ENCODE measurements at regions not wholly inside any gene's neighbourhood (a gene's known extent, or its start where the extent isn't known, plus 50 kb on each side); places are given as distances from the start of the nearest gene placed in this dataset.

GRCh38 chr1:213570487-213570886 lies 417.3 kb upstream of the PROX1 start:
- H3K9me3 ChIP-seq (ENCODE audit: low read depth), result peaks cover 5% of the 10 kb centered on the region
- H3K27ac ChIP-seq, result no peak overlapping the region
- no peak overlapping the region for H3K27ac Mint-ChIP-seq
- H3K27me3 Mint-ChIP-seq (ENCODE audit: insufficient read depth, low read depth), result peaks cover 4% of the 10 kb centered on the region
- H3K4me3 ChIP-seq, result no peak overlapping the region
- H3K4me2 ChIP-seq, result no peak overlapping the region
- no peaks in the 10 kb centered on the region for H3K27me3 ChIP-seq
- DNase-seq (ENCODE audit: low spot score), result no peak
- H3K9me3 Mint-ChIP-seq, result peaks cover 3% of the 10 kb centered on the region
- no peak overlapping the region for H3K4me3 Mint-ChIP-seq
- no peak for TF ChIP-seq EZH2 (IDR thresholded peaks at IDR 0.05)
- no peak for TF ChIP-seq EZH2phosphoT487 (IDR thresholded peaks at IDR 0.05)
- TF ChIP-seq, protein P1, sequence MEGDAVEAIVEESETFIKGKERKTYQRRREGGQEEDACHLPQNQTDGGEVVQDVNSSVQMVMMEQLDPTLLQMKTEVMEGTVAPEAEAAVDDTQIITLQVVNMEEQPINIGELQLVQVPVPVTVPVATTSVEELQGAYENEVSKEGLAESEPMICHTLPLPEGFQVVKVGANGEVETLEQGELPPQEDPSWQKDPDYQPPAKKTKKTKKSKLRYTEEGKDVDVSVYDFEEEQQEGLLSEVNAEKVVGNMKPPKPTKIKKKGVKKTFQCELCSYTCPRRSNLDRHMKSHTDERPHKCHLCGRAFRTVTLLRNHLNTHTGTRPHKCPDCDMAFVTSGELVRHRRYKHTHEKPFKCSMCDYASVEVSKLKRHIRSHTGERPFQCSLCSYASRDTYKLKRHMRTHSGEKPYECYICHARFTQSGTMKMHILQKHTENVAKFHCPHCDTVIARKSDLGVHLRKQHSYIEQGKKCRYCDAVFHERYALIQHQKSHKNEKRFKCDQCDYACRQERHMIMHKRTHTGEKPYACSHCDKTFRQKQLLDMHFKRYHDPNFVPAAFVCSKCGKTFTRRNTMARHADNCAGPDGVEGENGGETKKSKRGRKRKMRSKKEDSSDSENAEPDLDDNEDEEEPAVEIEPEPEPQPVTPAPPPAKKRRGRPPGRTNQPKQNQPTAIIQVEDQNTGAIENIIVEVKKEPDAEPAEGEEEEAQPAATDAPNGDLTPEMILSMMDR (IDR thresholded peaks at IDR 0.05), result no peak
- H3K4me1 ChIP-seq, result no peaks in the 10 kb centered on the region
- no peaks in the 10 kb centered on the region for H4K20me1 ChIP-seq (ENCODE audit: low read depth)
- H3K36me3 Mint-ChIP-seq, result no peaks in the 10 kb centered on the region
- peaks cover 4% of the 10 kb centered on the region for H3K4me1 Mint-ChIP-seq
- no peaks in the 10 kb centered on the region for H3K36me3 ChIP-seq
- H3K79me2 ChIP-seq (ENCODE audit: low read depth), result no peaks in the 10 kb centered on the region
- H3K9ac ChIP-seq, result no peak overlapping the region
- H3F3A ChIP-seq (ENCODE audit: low read depth), result no peaks in the 10 kb centered on the region
- no peak overlapping the region for H2AFZ ChIP-seq (replicated peaks)

DNA sequence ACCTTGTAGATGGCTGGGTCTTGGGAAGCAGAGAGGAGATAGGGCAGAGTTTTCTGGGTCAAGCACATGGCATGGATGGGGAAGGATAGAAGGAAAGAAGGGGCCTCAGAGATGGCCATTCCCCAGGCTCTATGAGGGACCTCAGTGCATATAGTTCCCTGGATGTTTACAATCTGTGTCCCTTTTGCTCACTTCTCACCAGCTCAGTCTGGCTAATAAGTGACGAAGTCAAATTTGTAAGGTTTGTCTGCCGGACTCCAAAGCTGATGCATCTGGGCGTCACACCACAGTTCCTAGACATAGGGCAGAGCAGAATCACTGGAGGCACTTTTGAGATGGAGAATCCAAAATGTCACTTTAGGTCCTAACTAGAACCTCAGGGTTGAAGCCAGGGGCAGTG lies 416.4 kb upstream of the PROX1 start:
- no peak overlapping the region for H3K27ac ChIP-seq
- no peaks in the 10 kb centered on the region for H3K36me3 Mint-ChIP-seq
- H3K79me2 ChIP-seq (ENCODE audit: low read depth), result no peaks in the 10 kb centered on the region
- no peaks in the 10 kb centered on the region for H4K20me1 ChIP-seq (ENCODE audit: low read depth)
- peaks cover 2% of the 10 kb centered on the region for H3K9me3 Mint-ChIP-seq
- no peak overlapping the region for H3K4me3 ChIP-seq
- peaks cover 5% of the 10 kb centered on the region for H3K9me3 ChIP-seq (ENCODE audit: low read depth)
- DNase-seq (ENCODE audit: low spot score), result no peak
- no peak overlapping the region for H2AFZ ChIP-seq (replicated peaks)
- no peaks in the 10 kb centered on the region for H3K4me1 ChIP-seq
- no peaks in the 10 kb centered on the region for H3K27me3 ChIP-seq
- H3K27ac Mint-ChIP-seq, result no peak overlapping the region
- TF ChIP-seq EZH2phosphoT487 (IDR thresholded peaks at IDR 0.05) (no peak), EZH2 (IDR thresholded peaks at IDR 0.05) (no peak)
- TF ChIP-seq, protein P1 (IDR thresholded peaks at IDR 0.05), result no peak
- H3K27me3 Mint-ChIP-seq (ENCODE audit: insufficient read depth, low read depth), result peaks cover 4% of the 10 kb centered on the region
- no peak overlapping the region for H3K4me3 Mint-ChIP-seq
- no peaks in the 10 kb centered on the region for H3F3A ChIP-seq (ENCODE audit: low read depth)
- H3K4me2 ChIP-seq, result no peak overlapping the region
- peaks cover 4% of the 10 kb centered on the region for H3K4me1 Mint-ChIP-seq
- H3K9ac ChIP-seq, result no peak overlapping the region
- H3K36me3 ChIP-seq, result no peaks in the 10 kb centered on the region

DNA sequence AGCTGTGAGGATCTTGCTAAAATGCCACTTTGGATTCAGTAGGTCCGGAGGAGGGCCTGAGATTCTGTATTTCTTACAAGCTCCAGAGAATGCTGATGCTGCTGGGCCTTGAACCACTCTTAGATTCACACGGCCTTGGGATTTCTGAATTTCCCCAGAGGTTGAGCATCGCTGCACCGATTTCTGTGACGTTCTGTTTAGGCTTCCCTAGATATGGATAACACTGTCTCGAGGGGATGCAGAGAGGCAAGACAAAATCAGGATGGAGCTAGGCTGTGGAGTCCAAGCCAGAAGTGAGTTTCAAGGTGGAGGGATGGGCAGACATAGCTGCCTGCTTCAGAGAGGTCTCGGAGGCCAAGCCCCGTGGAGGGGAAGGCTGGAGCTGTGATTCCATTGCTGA lies 415.9 kb upstream of the PROX1 start:
- Histone ChIP-seq H3K9me3 (ENCODE audit: low read depth) (peaks cover under 1% of the 10 kb centered on the region), H4K20me1 (ENCODE audit: low read depth) (no peaks in the 10 kb centered on the region), H3K36me3 (no peaks in the 10 kb centered on the region), H3K27me3 (no peaks in the 10 kb centered on the region), H3K4me2 (no peak overlapping the region), H3F3A (ENCODE audit: low read depth) (no peaks in the 10 kb centered on the region), H3K4me1 (no peaks in the 10 kb centered on the region), H2AFZ (replicated peaks) (no peak overlapping the region), H3K79me2 (ENCODE audit: low read depth) (no peaks in the 10 kb centered on the region), H3K4me3 (no peak overlapping the region), H3K27ac (no peak overlapping the region), H3K9ac (no peak overlapping the region)
- TF ChIP-seq EZH2 (IDR thresholded peaks at IDR 0.05) (no peak), EZH2phosphoT487 (IDR thresholded peaks at IDR 0.05) (no peak)
- TF ChIP-seq, protein P1 (IDR thresholded peaks at IDR 0.05), result no peak
- peaks cover 4% of the 10 kb centered on the region for H3K27me3 Mint-ChIP-seq (ENCODE audit: insufficient read depth, low read depth)
- no peaks in the 10 kb centered on the region for H3K9me3 Mint-ChIP-seq
- peaks cover 4% of the 10 kb centered on the region for H3K4me1 Mint-ChIP-seq
- no peaks in the 10 kb centered on the region for H3K36me3 Mint-ChIP-seq
- H3K4me3 Mint-ChIP-seq, result no peak overlapping the region
- no peak for DNase-seq (ENCODE audit: low spot score)
- H3K27ac Mint-ChIP-seq, result no peak overlapping the region

Measured in neural progenitor cell (in vitro differentiated cells).